Natural killer cell (primary cell): ENCODE measurements at regions not wholly inside any gene's neighbourhood (a gene's known extent, or its start where the extent isn't known, plus 50 kb on each side); places are given as distances from the start of the nearest gene placed in this dataset.

Experiments
- ATAC-seq, 3 donors: fragments of 150-1000 bp in 2 of 3; fragments of 200-7000 bp in 1 of 3; cut with Tn5 transposase; 1 replicate in 1 of 3; 2 replicates in 2 of 3; pipeline ENCODE4 v1.10.0; 2021; ENCODE audit warnings: mild to moderate bottlenecking in 2 of 3, moderate library complexity in 2 of 3
- DNase-seq, 2 donors: peaks; one replicate each; pipeline versions ENCODE4 v3.0.0 to v3.0.0-alpha.2; 2013 to 2021; ENCODE audit warnings: mixed read lengths in 1 of 2
- H3K27ac ChIP-seq: one replicate; pipeline ENCODE4 v1.5.1; 2013; ENCODE audit warnings: mild to moderate bottlenecking, low read length
- H3K27me3 ChIP-seq: one replicate; pipeline ENCODE4 v1.6.1; 2013; ENCODE audit warnings: low read length; ENCODE audit not compliant: control insufficient read depth, insufficient read depth
- H3K36me3 ChIP-seq: one replicate; pipeline ENCODE4 v1.6.1; 2013; ENCODE audit warnings: low read length; ENCODE audit not compliant: control insufficient read depth, insufficient read depth
- H3K4me1 ChIP-seq: one replicate; pipeline ENCODE4 v1.6.1; 2013; ENCODE audit warnings: low read length; ENCODE audit not compliant: control insufficient read depth, insufficient read depth
- H3K4me3 ChIP-seq: one replicate; pipeline ENCODE4 v1.5.1; 2013; ENCODE audit warnings: low read length
- H3K9me3 ChIP-seq: one replicate; pipeline ENCODE4 v1.6.1; 2013; ENCODE audit warnings: low read length; ENCODE audit not compliant: control insufficient read depth, insufficient read depth
- H3K27ac Mint-ChIP-seq, 2 donors: one replicate each; pipeline ENCODE4 v1.8.0; 2022; ENCODE audit warnings: mild to moderate bottlenecking in 2 of 2, mixed read lengths in 2 of 2, moderate library complexity in 1 of 2
- H3K27me3 Mint-ChIP-seq, 2 donors: one replicate each; pipeline ENCODE4 v1.8.0; 2022; ENCODE audit warnings: low read depth in 2 of 2, mixed read lengths in 2 of 2
- H3K36me3 Mint-ChIP-seq: one replicate; pipeline ENCODE4 v1.8.0; 2022; ENCODE audit warnings: mixed read lengths
- H3K4me1 Mint-ChIP-seq, 2 donors: one replicate each; pipeline ENCODE4 v1.8.0; 2022; ENCODE audit warnings: mixed read lengths in 2 of 2
- H3K4me3 Mint-ChIP-seq: one replicate; pipeline ENCODE4 v1.8.0; 2022; ENCODE audit warnings: mild to moderate bottlenecking, moderate library complexity, mixed read lengths
- H3K9me3 Mint-ChIP-seq, 2 donors: one replicate each; pipeline ENCODE4 v1.8.0; 2022; ENCODE audit warnings: mixed read lengths in 2 of 2
- WGBS: methylation state at CpG from one replicate; pipeline ENCODE4 v1.1.7; 2013; ENCODE audit warnings: missing lambda C conversion rate; ENCODE audit not compliant: insufficient coverage; 5-methylcytosine and 5-hydroxymethylcytosine counted together
- intact Hi-C: fragments of 100-400 bp; cut with micrococcal nuclease; formaldehyde crosslinking; loops from one replicate; pipeline ENCODE4 v1.14.2; 2022
- TF ChIP-seq, protein P1 (sequence below): fragments of 200-600 bp; IDR thresholded peaks from one replicate; pipeline ENCODE4 v1.8.0; 2022; ENCODE audit warnings: antibody characterized with exemption

DNA sequence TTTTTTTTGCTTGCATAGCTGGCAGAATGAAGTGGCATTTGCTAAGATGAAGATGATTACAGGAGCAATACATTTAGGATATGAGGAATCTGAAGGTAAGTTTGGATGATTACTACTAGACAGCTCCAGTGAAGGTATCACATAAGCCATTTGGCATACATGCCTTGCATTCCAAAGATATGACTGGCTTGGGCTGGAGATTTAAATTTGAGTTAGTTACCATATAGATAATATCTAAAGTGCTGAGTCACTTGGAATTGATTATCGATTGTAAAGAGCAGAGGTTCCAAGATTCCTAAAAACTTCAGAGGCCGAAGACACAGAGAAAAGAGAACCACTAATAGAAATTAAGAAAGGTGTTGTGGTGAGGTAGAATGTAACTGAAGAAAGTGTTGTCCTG is 1026.4 kb downstream of the DSC3 start:
- Mint-ChIP-seq H3K4me1 (no peaks in the 10 kb centered on the region), H3K4me3 (no peak overlapping the region), H3K27me3 (no peaks in the 10 kb centered on the region), H3K27ac (no peak overlapping the region), H3K9me3 (peaks cover 9 to 17% of the 10 kb centered on the region in 2 donors), H3K36me3 (no peaks in the 10 kb centered on the region)
- Histone ChIP-seq H3K36me3 (no peaks in the 10 kb centered on the region), H3K4me1 (no peaks in the 10 kb centered on the region), H3K27me3 (no peaks in the 10 kb centered on the region), H3K9me3 (no peaks in the 10 kb centered on the region), H3K4me3 (no peak overlapping the region), H3K27ac (no peak overlapping the region)
- no peak for DNase-seq
- 74% methylated on average over 2 of the region's 2 CpGs for WGBS
- intact Hi-C loops, result no loop called here
- TF ChIP-seq, protein P1, sequence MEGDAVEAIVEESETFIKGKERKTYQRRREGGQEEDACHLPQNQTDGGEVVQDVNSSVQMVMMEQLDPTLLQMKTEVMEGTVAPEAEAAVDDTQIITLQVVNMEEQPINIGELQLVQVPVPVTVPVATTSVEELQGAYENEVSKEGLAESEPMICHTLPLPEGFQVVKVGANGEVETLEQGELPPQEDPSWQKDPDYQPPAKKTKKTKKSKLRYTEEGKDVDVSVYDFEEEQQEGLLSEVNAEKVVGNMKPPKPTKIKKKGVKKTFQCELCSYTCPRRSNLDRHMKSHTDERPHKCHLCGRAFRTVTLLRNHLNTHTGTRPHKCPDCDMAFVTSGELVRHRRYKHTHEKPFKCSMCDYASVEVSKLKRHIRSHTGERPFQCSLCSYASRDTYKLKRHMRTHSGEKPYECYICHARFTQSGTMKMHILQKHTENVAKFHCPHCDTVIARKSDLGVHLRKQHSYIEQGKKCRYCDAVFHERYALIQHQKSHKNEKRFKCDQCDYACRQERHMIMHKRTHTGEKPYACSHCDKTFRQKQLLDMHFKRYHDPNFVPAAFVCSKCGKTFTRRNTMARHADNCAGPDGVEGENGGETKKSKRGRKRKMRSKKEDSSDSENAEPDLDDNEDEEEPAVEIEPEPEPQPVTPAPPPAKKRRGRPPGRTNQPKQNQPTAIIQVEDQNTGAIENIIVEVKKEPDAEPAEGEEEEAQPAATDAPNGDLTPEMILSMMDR, result no peak
- no peak for ATAC-seq

GRCh38 chr18:30004965-30005364 is 1037.6 kb downstream of the DSC3 start:
- Histone ChIP-seq H3K4me3 (no peak overlapping the region), H3K4me1 (no peaks in the 10 kb centered on the region), H3K9me3 (no peaks in the 10 kb centered on the region), H3K27me3 (no peaks in the 10 kb centered on the region), H3K27ac (no peak overlapping the region), H3K36me3 (no peaks in the 10 kb centered on the region)
- intact Hi-C loops, result no loop called here
- 100% methylated on average over 1 of the region's 1 CpG for WGBS
- Mint-ChIP-seq H3K27me3 (no peaks in the 10 kb centered on the region), H3K4me1 (no peaks in the 10 kb centered on the region), H3K27ac (no peak overlapping the region), H3K36me3 (no peaks in the 10 kb centered on the region), H3K4me3 (no peak overlapping the region), H3K9me3 (peaks cover 8 to 17% of the 10 kb centered on the region in 2 donors)
- no peak for ATAC-seq
- DNase-seq, result no peak
- TF ChIP-seq, protein P1, result no peak

- no peak overlapping the region for H3K4me3 ChIP-seq
- H3K9me3 Mint-ChIP-seq, result peaks cover 12 to 16% of the 10 kb centered on the region in 2 donors
- no peaks in the 10 kb centered on the region for H3K4me1 Mint-ChIP-seq
- H3K4me1 ChIP-seq, result no peaks in the 10 kb centered on the region
- no peaks in the 10 kb centered on the region for H3K27me3 ChIP-seq
- H3K27ac Mint-ChIP-seq, result no peak overlapping the region
- H3K36me3 Mint-ChIP-seq, result peaks cover 12% of the 10 kb centered on the region
- H3K36me3 ChIP-seq, result no peaks in the 10 kb centered on the region
- ATAC-seq (no peak), DNase-seq (no peak)
- no peak overlapping the region for H3K27ac ChIP-seq
- WGBS, result no CpG with 5 or more reads among the region's 1 CpG
- TF ChIP-seq, protein P1, result no peak
- no peaks in the 10 kb centered on the region for H3K9me3 ChIP-seq
- no peaks in the 10 kb centered on the region for H3K27me3 Mint-ChIP-seq
- intact Hi-C loops, result loop anchor here (10.0 kb wide), 1 partner anchor 53 kb away; no protein-coding TSS in a partner anchor
- H3K4me3 Mint-ChIP-seq, result no peak overlapping the region
Measured at GRCh38 chr18:29982218-29982617, 1060.3 kb downstream of the DSC3 start.

DNA sequence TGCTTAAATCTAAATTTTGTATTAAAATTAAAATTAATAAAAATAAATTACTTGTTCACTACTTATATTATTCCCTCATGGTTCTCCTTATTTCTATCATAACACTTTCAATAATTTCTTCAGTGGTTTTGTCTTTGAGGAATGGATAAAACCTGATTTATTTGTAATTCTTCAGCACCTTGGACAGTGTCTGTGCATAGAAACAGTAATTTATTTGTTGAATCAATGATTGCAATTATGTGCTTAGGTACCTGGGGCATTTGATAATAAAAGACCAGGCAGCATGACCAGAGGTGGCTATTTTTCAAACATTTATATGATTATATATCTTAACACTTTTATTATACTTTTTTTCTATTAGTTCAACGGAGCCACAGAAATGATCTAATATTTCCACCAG is 1062.7 kb downstream of the DSC3 start:
- Mint-ChIP-seq H3K27ac (no peak overlapping the region), H3K9me3 (peaks cover 10 to 11% of the 10 kb centered on the region in 2 donors), H3K4me3 (no peak overlapping the region), H3K27me3 (no peaks in the 10 kb centered on the region), H3K36me3 (peaks cover 6% of the 10 kb centered on the region), H3K4me1 (no peaks in the 10 kb centered on the region)
- WGBS, result no CpG with 5 or more reads among the region's 1 CpG
- H3K27ac ChIP-seq, result no peak overlapping the region
- intact Hi-C loops, result loop anchor here (10.0 kb wide), 1 partner anchor 55 kb away; no protein-coding TSS in a partner anchor
- no peak for DNase-seq
- no peak overlapping the region for H3K4me3 ChIP-seq
- H3K4me1 ChIP-seq, result no peaks in the 10 kb centered on the region
- no peaks in the 10 kb centered on the region for H3K36me3 ChIP-seq
- TF ChIP-seq, protein P1, result no peak
- no peaks in the 10 kb centered on the region for H3K9me3 ChIP-seq
- no peaks in the 10 kb centered on the region for H3K27me3 ChIP-seq
- ATAC-seq, result no peak
